SHP77 treated with DMSO at 0.1 percent for 48 hours (cell line): ENCODE measurements at regions not wholly inside any gene's neighbourhood (a gene's known extent, or its start where the extent isn't known, plus 50 kb on each side); places are given as distances from the start of the nearest gene placed in this dataset.
"Not testable (repeated sequence)": the region's sequence is repeated elsewhere in the genome, so short reads cannot be mapped to it uniquely, and the experiment has no call there.

Experiments used
- DNase-seq: peaks from one replicate; lab custom pipeline; 2025; lab: John Stamatoyannopoulos, UW

- DNase-seq, result no peak
Observed at GRCh38 chr5:1748271-1748670, 51.4 kb downstream of the MRPL36 start.

- DNase-seq, result no peak
Observed at GRCh38 chr5:1747803-1748085, 51.9 kb downstream of the MRPL36 start.

GRCh38 chr5:1747079-1747802, 52.4 kb downstream of the MRPL36 start:
- no peak for DNase-seq

GRCh38 chr5:1746371-1747078, 53.1 kb downstream of the MRPL36 start:
- DNase-seq, result no peak

GRCh38 chr5:1745796-1746370, 53.8 kb downstream of the MRPL36 start:
- no peak for DNase-seq

GRCh38 chr5:1745123-1745795, 54.4 kb downstream of the MRPL36 start:
- no peak for DNase-seq

- DNase-seq, result no peak
Observed at GRCh38 chr5:1744393-1745122, 55.1 kb downstream of the MRPL36 start.

GRCh38 chr5:1743769-1744085, 55.9 kb downstream of the MRPL36 start:
- no peak for DNase-seq

GRCh38 chr5:1743061-1743768, 56.4 kb downstream of the MRPL36 start:
- DNase-seq, result no peak

GRCh38 chr5:1737790-1738405, 61.7 kb downstream of the MRPL36 start:
- DNase-seq, result no peak

- no peak for DNase-seq
Observed at GRCh38 chr5:1736889-1737711, 62.5 kb downstream of the MRPL36 start.

- DNase-seq, result no peak
Observed at GRCh38 chr5:1736065-1736464, 63.6 kb downstream of the MRPL36 start.

- DNase-seq, result no peak
Observed at GRCh38 chr5:1735320-1735970, 64.2 kb downstream of the MRPL36 start.

GRCh38 chr5:1734908-1735289, 64.7 kb downstream of the MRPL36 start:
- no peak for DNase-seq

- no peak for DNase-seq
Observed at GRCh38 chr5:1734271-1734907, 65.2 kb downstream of the MRPL36 start.

GRCh38 chr5:1733369-1733768, 66.3 kb downstream of the MRPL36 start:
- no peak for DNase-seq

GRCh38 chr5:1732945-1733344, 66.7 kb downstream of the MRPL36 start:
- no peak for DNase-seq

GRCh38 chr5:1732238-1732941, 67.2 kb downstream of the MRPL36 start:
- DNase-seq, result no peak

GRCh38 chr5:1731855-1732237, 67.8 kb downstream of the MRPL36 start:
- not testable (repeated sequence) for DNase-seq
